Large intestine (tissue), 3 donors: ENCODE measurements at regions not wholly inside any gene's neighbourhood (a gene's known extent, or its start where the extent isn't known, plus 50 kb on each side); places are given as distances from the start of the nearest gene placed in this dataset.
"Not testable (repeated sequence)": the region's sequence is repeated elsewhere in the genome, so short reads cannot be mapped to it uniquely, and the experiment has no call there.

Source experiments
- DNase-seq, 2 donors: peaks; one replicate each; pipeline versions ENCODE4 v3.0.0 to v3.0.0-alpha.2; 2013
- H3K27ac ChIP-seq: one replicate; pipeline ENCODE4 v1.5.1; 2013; ENCODE audit warnings: low read length
- H3K27me3 ChIP-seq: 2 replicates; pipeline ENCODE4 v1.6.1; 2013; ENCODE audit warnings: low read length; ENCODE audit not compliant: control insufficient read depth, insufficient read depth
- H3K36me3 ChIP-seq: 2 replicates; pipeline ENCODE4 v1.6.1; 2013; ENCODE audit warnings: low read length; ENCODE audit not compliant: control insufficient read depth, insufficient read depth
- H3K4me1 ChIP-seq: one replicate; pipeline ENCODE4 v1.6.1; 2013; ENCODE audit warnings: low read length; ENCODE audit not compliant: control insufficient read depth, insufficient read depth
- H3K4me3 ChIP-seq: one replicate; pipeline ENCODE4 v1.5.1; 2013; ENCODE audit warnings: low read length
- H3K9me3 ChIP-seq: one replicate; pipeline ENCODE4 v1.6.1; 2013; ENCODE audit warnings: mild to moderate bottlenecking, low read depth, low read length, moderate library complexity; ENCODE audit not compliant: control insufficient read depth
- WGBS: methylation state at CpG from one replicate; pipeline ENCODE4 v1.1.5; 2013; ENCODE audit warnings: low lambda C conversion rate; ENCODE audit not compliant: insufficient coverage; 5-methylcytosine and 5-hydroxymethylcytosine counted together

DNA sequence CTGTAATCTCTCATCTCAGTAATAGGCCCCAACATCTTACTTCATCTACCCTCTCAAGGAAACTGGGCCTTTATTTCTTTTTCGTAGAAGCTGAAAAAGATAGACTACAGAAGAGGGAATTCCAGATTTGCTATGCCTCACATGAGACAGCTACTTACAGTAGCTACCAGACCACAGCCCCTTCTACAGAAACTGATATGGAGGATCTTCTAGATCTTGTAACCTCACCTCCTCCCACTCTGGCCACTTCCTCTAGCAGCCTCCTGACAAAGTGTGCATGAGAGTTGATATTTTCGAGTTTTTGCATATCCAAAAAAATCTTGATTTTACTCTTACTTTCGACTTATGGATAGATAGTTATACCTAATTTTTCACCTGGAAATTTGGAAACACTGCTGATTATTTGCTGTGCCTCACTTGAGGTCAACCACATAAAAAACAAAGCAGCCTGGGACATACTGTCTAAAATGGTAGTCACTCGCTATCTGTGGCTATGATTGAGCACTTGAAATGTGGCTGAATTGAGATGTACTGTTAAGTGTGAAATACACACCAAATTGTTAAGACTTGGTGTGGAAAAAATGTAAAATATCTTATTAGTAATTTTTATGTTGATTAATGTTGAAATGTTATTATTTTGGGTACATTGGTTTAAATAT lies 86.3 kb upstream of the NID2 start:
- WGBS = 100% methylated on average over 2 of the region's 4 CpGs
- Histone ChIP-seq H3K27ac (no peak overlapping the region), H3K9me3 (no peaks in the 10 kb centered on the region), H3K4me3 (no peak overlapping the region), H3K4me1 (no peaks in the 10 kb centered on the region), H3K36me3 (no peaks in the 10 kb centered on the region), H3K27me3 (no peaks in the 10 kb centered on the region)
- no peak for DNase-seq

DNA sequence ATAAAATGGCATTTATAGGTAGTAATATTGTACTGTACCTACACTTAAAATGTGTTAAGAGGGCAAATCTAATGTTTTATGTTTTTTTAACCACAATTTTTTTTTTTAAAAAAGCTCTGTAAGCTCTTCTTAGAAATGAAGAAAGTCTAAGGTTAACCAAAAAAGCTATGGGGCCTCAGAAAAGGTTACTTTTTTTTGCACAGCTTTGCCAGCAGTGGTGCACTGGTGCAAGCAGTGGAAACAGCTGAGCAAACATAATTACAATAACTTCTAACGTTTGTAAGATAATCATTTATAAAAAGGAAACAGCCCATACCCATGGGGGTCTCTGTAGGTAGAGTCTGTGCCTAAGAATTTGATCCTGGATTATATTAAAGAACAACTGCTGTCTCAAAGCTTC lies 85.1 kb upstream of the NID2 start:
- WGBS = no CpG with 5 or more reads among the region's 1 CpG
- Histone ChIP-seq H3K27ac (no peak overlapping the region), H3K36me3 (no peaks in the 10 kb centered on the region), H3K4me1 (no peaks in the 10 kb centered on the region), H3K4me3 (no peak overlapping the region), H3K9me3 (no peaks in the 10 kb centered on the region), H3K27me3 (no peaks in the 10 kb centered on the region)
- DNase-seq = no peak

DNA sequence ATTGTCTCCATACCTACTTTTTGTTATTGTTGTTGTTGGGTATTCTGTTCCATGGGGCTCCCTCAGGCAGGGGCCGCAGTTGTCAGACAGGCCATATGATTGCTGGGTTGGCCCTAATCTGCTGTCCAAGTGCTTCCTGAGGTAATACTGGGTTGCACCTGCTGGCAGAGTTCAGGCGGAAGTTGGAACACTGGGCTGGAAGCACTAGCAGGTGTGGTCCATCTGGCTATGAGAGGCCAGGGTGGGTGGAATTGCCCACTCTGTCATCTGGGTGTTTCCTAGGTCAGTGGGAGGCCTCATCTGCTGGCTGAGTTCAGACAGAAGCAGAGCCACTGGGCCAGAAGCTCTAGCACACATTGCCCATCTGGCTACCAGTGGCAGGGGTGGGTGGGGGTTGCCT lies 81.3 kb upstream of the NID2 start:
- no peaks in the 10 kb centered on the region for H3K4me1 ChIP-seq
- no peaks in the 10 kb centered on the region for H3K9me3 ChIP-seq
- H3K4me3 ChIP-seq = no peak overlapping the region
- H3K36me3 ChIP-seq = no peaks in the 10 kb centered on the region
- H3K27ac ChIP-seq = no peak overlapping the region
- WGBS = no CpG with 5 or more reads among the region's 2 CpGs
- no peaks in the 10 kb centered on the region for H3K27me3 ChIP-seq
- DNase-seq = no peak

DNA sequence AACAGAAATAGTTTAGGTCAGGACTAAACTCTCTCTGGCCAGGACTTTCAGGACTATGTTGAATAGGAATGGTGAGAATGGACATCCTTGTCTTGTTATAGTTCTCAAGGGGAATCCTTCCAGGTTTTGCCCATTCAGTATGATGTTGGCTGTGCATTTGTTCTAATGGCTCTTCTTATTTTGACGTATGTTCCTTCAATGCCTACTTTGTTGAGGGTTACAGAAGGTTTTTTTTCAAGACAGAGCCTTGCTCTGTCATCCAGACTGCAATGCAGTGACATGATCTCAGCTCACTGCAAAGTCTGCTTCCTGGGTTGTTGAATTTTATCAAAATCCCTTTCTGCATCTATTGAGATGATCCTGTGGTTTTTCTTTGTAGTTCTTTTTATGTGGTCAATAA lies 79.5 kb upstream of the NID2 start:
- DNase-seq = no peak
- Histone ChIP-seq H3K36me3 (no peaks in the 10 kb centered on the region), H3K9me3 (no peaks in the 10 kb centered on the region), H3K4me3 (no peak overlapping the region), H3K27ac (no peak overlapping the region), H3K4me1 (no peaks in the 10 kb centered on the region), H3K27me3 (no peaks in the 10 kb centered on the region)
- WGBS = no CpG with 5 or more reads among the region's 1 CpG

DNA sequence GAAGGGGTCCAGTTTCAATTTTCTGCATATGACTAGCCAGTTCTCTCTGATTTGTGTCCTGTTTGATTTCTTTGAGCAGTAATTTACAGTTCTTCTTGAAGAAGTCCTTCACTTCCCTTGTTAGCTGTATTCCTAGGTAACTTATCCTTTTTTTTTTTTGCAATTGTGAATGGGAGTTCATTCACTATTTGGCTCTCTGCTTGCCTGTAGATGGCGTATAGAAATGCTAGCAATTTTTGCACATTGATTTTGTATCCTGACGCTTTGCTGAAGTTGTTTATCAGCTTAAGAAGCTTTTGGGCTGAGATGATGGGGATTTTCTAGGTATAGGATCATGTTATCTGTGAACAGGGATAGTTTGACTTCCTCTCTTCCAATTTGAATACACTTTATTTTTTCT lies 77.6 kb upstream of the NID2 start:
- Histone ChIP-seq H3K4me1 (no peaks in the 10 kb centered on the region), H3K27me3 (no peaks in the 10 kb centered on the region), H3K27ac (no peak overlapping the region), H3K36me3 (no peaks in the 10 kb centered on the region), H3K9me3 (no peaks in the 10 kb centered on the region), H3K4me3 (no peak overlapping the region)
- no peak for DNase-seq
- no CpG with 5 or more reads among the region's 2 CpGs for WGBS

DNA sequence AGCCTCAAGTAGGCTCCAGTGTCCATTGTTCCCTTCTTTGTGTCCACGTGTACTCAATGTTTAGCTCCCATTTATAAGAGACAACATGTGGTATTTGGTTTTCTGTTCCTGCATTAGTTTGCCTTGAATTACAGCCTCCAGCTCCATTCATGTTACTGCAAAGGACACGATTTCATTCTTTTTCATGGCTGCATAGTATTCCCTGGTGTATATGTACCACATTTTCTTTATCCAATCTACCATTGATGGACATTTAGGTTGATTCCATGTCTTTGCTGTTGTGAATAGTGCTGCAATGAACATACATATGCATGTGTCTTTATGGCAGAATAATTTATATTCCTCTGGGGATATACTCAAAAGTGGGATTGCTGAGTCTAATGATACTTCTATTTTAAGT lies 75.2 kb upstream of the NID2 start:
- H3K36me3 ChIP-seq, H3K27ac ChIP-seq, H3K4me3 ChIP-seq, DNase-seq, H3K4me1 ChIP-seq, H3K9me3 ChIP-seq, H3K27me3 ChIP-seq: not testable (repeated sequence)
- WGBS = no CpG with 5 or more reads among the region's 2 CpGs

DNA sequence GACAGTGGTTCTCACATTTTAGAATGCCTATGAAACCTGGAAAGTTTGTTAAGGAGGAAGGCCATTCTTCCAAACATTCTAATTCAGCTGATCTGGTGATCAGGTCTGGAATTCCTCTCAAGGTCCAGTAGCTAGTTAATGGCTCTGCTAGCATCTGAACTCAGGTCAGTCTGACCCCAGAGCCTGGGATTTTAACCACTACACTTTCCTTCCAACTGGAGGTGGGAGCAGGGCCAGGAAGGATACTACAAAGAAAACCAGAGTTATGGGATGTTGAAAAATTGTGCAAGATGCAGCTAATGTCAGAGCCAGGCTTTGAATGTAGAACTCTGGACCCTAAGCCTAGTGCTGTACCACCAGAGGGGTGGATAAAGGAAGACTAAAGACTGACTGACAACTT lies 73.6 kb upstream of the NID2 start:
- H3K36me3 ChIP-seq = no peaks in the 10 kb centered on the region
- no peaks in the 10 kb centered on the region for H3K27me3 ChIP-seq
- H3K4me3 ChIP-seq = no peak overlapping the region
- H3K4me1 ChIP-seq = no peaks in the 10 kb centered on the region
- no peak overlapping the region for H3K27ac ChIP-seq
- no peak for DNase-seq
- no peaks in the 10 kb centered on the region for H3K9me3 ChIP-seq

DNA sequence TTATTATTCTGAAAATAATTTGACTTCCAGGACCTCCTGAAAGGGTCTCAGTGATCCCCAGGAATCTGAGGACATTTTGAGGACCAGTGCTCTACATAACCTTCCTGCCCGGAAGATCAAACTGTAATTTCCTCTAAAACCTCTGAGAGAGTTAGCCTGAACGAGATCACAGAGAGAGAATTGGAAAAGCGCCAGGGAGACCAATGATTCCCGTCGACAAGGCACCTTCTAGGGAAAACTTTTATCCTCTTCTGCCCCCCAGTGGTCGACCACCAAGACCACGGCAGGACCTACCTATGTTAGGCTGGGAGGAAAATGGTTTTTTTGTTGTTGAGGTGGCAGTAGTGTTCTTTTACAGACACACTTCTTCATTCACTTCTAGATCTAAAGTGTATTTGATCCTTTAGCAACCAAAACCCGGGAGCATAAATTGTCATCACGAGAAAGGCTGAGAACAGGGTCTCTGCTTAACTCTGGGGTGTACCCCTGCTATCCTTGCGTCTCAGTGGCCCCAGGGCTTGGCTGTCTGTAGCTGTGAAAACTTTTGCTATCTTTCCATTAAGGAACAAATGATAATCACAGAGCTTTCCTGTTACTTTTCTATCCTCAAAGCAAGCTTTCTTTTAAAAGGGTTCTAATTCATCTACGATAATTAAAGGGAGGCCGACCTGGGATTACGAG lies 62.9 kb upstream of the NID2 start:
- peak; percentile 79 to 87 for DNase-seq
- no peaks in the 10 kb centered on the region for H3K4me1 ChIP-seq
- no peaks in the 10 kb centered on the region for H3K27me3 ChIP-seq
- 0% methylated on average over 2 of the region's 13 CpGs for WGBS
- H3K27ac ChIP-seq = no peak overlapping the region
- H3K4me3 ChIP-seq = no peak overlapping the region
- no peaks in the 10 kb centered on the region for H3K9me3 ChIP-seq
- H3K36me3 ChIP-seq = no peaks in the 10 kb centered on the region

DNA sequence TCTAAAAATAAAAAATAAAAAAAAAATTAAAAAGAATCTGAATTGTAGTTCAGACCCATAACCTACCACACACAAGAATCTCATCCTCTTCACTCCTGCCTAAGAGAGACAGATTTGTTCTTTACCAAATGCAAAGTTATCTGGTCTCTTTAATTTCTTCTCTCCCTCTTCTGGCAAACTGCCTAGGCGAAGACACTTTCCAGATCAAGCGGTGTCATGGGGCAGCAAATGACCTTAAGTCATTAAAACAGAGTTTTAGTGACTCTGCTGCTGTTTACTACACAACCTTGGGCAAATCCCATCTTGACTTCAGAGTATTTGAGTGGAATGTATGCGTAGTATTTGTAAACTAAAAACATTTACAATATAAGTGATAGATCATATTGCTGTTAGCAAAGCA lies 60.9 kb upstream of the NID2 start:
- WGBS = no CpG with 5 or more reads among the region's 3 CpGs
- no peaks in the 10 kb centered on the region for H3K9me3 ChIP-seq
- H3K4me3 ChIP-seq = no peak overlapping the region
- no peak for DNase-seq
- no peaks in the 10 kb centered on the region for H3K4me1 ChIP-seq
- H3K27me3 ChIP-seq = no peaks in the 10 kb centered on the region
- no peaks in the 10 kb centered on the region for H3K36me3 ChIP-seq
- no peak overlapping the region for H3K27ac ChIP-seq

DNA sequence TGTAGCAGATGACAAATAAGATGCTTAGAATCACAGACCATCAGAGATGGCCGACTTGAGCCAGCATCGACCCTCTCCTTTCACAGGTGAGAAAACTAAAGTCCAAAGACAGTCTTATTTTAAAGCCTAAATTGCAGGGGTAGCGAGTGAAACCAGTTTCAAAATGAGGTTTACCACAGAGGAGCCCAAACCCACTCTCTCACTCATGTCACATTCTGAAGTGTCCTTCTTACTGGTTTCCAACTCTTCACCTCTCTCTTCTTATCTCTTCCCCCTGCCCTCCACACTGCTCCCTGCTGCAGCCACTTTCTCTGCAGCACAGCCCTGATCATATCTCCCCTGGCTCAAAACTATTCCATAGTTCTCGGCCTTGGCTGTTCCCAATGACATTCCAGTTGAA lies 57.0 kb upstream of the NID2 start:
- Histone ChIP-seq H3K36me3 (no peaks in the 10 kb centered on the region), H3K9me3 (no peaks in the 10 kb centered on the region), H3K27me3 (no peaks in the 10 kb centered on the region), H3K4me3 (no peak overlapping the region), H3K27ac (no peak overlapping the region), H3K4me1 (no peaks in the 10 kb centered on the region)
- no peak for DNase-seq
- WGBS = no CpG with 5 or more reads among the region's 4 CpGs
